SK-N-SH treated with all-trans-retinoic acid at 6 μM for 48 hours (cell line): ENCODE measurements at regions not wholly inside any gene's neighbourhood (a gene's known extent, or its start where the extent isn't known, plus 50 kb on each side); places are given as distances from the start of the nearest gene placed in this dataset.

Source experiments
- ATAC-seq: fragments of 200-7000 bp; cut with Tn5 transposase; 3 replicates; pipeline ENCODE4 v1.9.1; 2020; ENCODE audit warnings: mild to moderate bottlenecking, moderate library complexity
- ARNTL ChIP-seq: fragments of 450-650 bp; formaldehyde crosslinking; IDR thresholded peaks from 2 replicates; pipeline ENCODE4 v1.5.0; 2020; ENCODE audit warnings: low read depth, mild to moderate bottlenecking, moderate library complexity, borderline replicate concordance
- BACH2 ChIP-seq: fragments of 250-450 bp; sonication (Bioruptor Pico); IDR thresholded peaks from 2 replicates; pipeline ENCODE4 v1.9.0; 2021; ENCODE audit warnings: mild to moderate bottlenecking, borderline replicate concordance
- CREB5 ChIP-seq: fragments of 250-450 bp; sonication (Bioruptor Pico); IDR thresholded peaks from 2 replicates; pipeline ENCODE4 v1.5.1; 2020; ENCODE audit warnings: low read depth, mild to moderate bottlenecking, moderate library complexity
- CSDC2 ChIP-seq: fragments of 250-450 bp; sonication (Bioruptor Pico); IDR thresholded peaks from 2 replicates; pipeline ENCODE4 v1.5.0; 2020; ENCODE audit warnings: mild to moderate bottlenecking, moderate library complexity
- CSRNP3 ChIP-seq: fragments of 250-450 bp; sonication (Bioruptor Pico); IDR thresholded peaks from 2 replicates; pipeline ENCODE4 v1.5.1; 2021; ENCODE audit warnings: mild to moderate bottlenecking, moderate library complexity
- ESRRG ChIP-seq: fragments of 250-450 bp; sonication (Bioruptor Pico); IDR thresholded peaks from 2 replicates; pipeline ENCODE4 v1.6.1; 2021; ENCODE audit warnings: mild to moderate bottlenecking
- GLIS3 ChIP-seq: fragments of 250-450 bp; sonication (Bioruptor Pico); IDR thresholded peaks from 2 replicates; pipeline ENCODE4 v1.5.0; 2020; ENCODE audit warnings: mild to moderate bottlenecking, moderate library complexity
- ISL1 ChIP-seq: fragments of 250-450 bp; sonication (Bioruptor Pico); IDR thresholded peaks from 2 replicates; pipeline ENCODE4 v2.1.2; 2022; ENCODE audit warnings: mild to moderate bottlenecking, moderate library complexity
- OSR1 ChIP-seq: fragments of 250-450 bp; sonication (Bioruptor Pico); IDR thresholded peaks from 2 replicates; pipeline ENCODE4 v1.8.0; 2022; ENCODE audit warnings: moderate library complexity, mild to moderate bottlenecking, inconsistent platforms
- PATZ1 ChIP-seq: fragments of 250-450 bp; sonication (Bioruptor Pico); IDR thresholded peaks from 2 replicates; pipeline ENCODE4 v1.8.0; 2020; ENCODE audit warnings: mild to moderate bottlenecking, moderate library complexity, borderline replicate concordance
- POU6F1 ChIP-seq: fragments of 250-450 bp; sonication (Bioruptor Pico); IDR thresholded peaks from 2 replicates; pipeline ENCODE4 v1.8.0; 2021; ENCODE audit warnings: low read depth, mild to moderate bottlenecking, moderate library complexity, borderline replicate concordance
- PPARA ChIP-seq: fragments of 250-450 bp; sonication (Bioruptor Pico); IDR thresholded peaks from 2 replicates; pipeline ENCODE4 v1.5.0; 2020; ENCODE audit warnings: mild to moderate bottlenecking, borderline replicate concordance
- RARB ChIP-seq: fragments of 250-450 bp; sonication (Bioruptor Pico); IDR thresholded peaks from 2 replicates; pipeline ENCODE4 v1.8.0; 2021; ENCODE audit warnings: mild to moderate bottlenecking, moderate library complexity
- SNAI2 ChIP-seq: fragments of 250-450 bp; sonication (Bioruptor Pico); IDR thresholded peaks from 2 replicates; pipeline ENCODE4 v1.5.0; 2020; ENCODE audit warnings: mild to moderate bottlenecking, moderate library complexity
- TCF4 ChIP-seq: fragments of 250-450 bp; sonication (Bioruptor Pico); IDR thresholded peaks from 2 replicates; pipeline ENCODE4 v1.8.0; 2021; ENCODE audit warnings: mild to moderate bottlenecking, moderate library complexity, borderline replicate concordance
- TOX ChIP-seq: fragments of 250-450 bp; sonication (Bioruptor Pico); IDR thresholded peaks from 2 replicates; pipeline ENCODE4 v1.8.0; 2021; ENCODE audit warnings: mild to moderate bottlenecking, moderate library complexity, borderline replicate concordance
- ZC3H10 ChIP-seq: fragments of 250-450 bp; sonication (Bioruptor Pico); IDR thresholded peaks from 2 replicates; pipeline ENCODE4 v1.5.1; 2021; ENCODE audit warnings: mild to moderate bottlenecking, moderate library complexity
- ZFP3 ChIP-seq: fragments of 250-450 bp; sonication (Bioruptor Pico); IDR thresholded peaks from 2 replicates; pipeline ENCODE4 v1.5.0; 2020; ENCODE audit warnings: mild to moderate bottlenecking, moderate library complexity
- ZFP30 ChIP-seq: fragments of 450-650 bp; formaldehyde crosslinking; IDR thresholded peaks from 2 replicates; pipeline ENCODE4 v1.5.0; 2022; ENCODE audit warnings: mild to moderate bottlenecking, moderate library complexity
- ZNF565 ChIP-seq: fragments of 450-650 bp; formaldehyde crosslinking; conservative IDR thresholded peaks from 2 replicates; pipeline ENCODE4 v1.5.0; 2020; ENCODE audit warnings: low read depth, mild to moderate bottlenecking, moderate library complexity
- ZNF8 ChIP-seq: fragments of 450-650 bp; formaldehyde crosslinking; IDR thresholded peaks from 2 replicates; pipeline ENCODE4 v1.5.0; 2020; ENCODE audit warnings: mild to moderate bottlenecking, moderate library complexity

GRCh38 chr11:112522536-112522935 lies 261.9 kb upstream of the PLET1 start:
- no peak for TF ChIP-seq GLIS3 (CRISPR knock-in tag)
- TF ChIP-seq CSRNP3, result no peak
- TF ChIP-seq ZNF565 (CRISPR knock-in tag), result no peak
- TF ChIP-seq POU6F1 (CRISPR knock-in tag), result no peak
- TF ChIP-seq ISL1 (CRISPR knock-in tag), result no peak
- no peak for TF ChIP-seq ARNTL (CRISPR knock-in tag)
- ATAC-seq, result no peak

GRCh38 chr11:112523031-112523430 lies 262.4 kb upstream of the PLET1 start:
- TF ChIP-seq SNAI2 (CRISPR knock-in tag), result no peak
- TF ChIP-seq PPARA (CRISPR knock-in tag), result no peak
- TF ChIP-seq, all 23 proteins: peak for 0
- no peak for ATAC-seq

- no peak for TF ChIP-seq ZNF8 (CRISPR knock-in tag)
- TF ChIP-seq ZC3H10, result no peak
- no peak for TF ChIP-seq TCF4 (CRISPR knock-in tag)
- no peak for TF ChIP-seq SNAI2 (CRISPR knock-in tag)
- TF ChIP-seq ZFP3 (CRISPR knock-in tag), result no peak
- TF ChIP-seq RARB, result no peak
- TF ChIP-seq POU6F1 (CRISPR knock-in tag), result no peak
- no peak for TF ChIP-seq CSDC2
- no peak for TF ChIP-seq PPARA (CRISPR knock-in tag)
- TF ChIP-seq ZNF565 (CRISPR knock-in tag), result no peak
- ATAC-seq, result no peak; the same call in 1 of the 3 replicates
Observed at GRCh38 chr11:112523477-112523876, 262.8 kb upstream of the PLET1 start.

- ATAC-seq, result no peak
- TF ChIP-seq ESRRG (CRISPR knock-in tag), result no peak
- TF ChIP-seq ZFP30, result no peak
- TF ChIP-seq TCF4 (CRISPR knock-in tag), result no peak
- no peak for TF ChIP-seq OSR1 (CRISPR knock-in tag)
- no peak for TF ChIP-seq PATZ1
- no peak for TF ChIP-seq CREB5 (CRISPR knock-in tag)
- no peak for TF ChIP-seq ZC3H10
- TF ChIP-seq POU6F1 (CRISPR knock-in tag), result no peak
- TF ChIP-seq ISL1 (CRISPR knock-in tag), result no peak
- TF ChIP-seq ZNF8 (CRISPR knock-in tag), result no peak
- TF ChIP-seq ZNF565 (CRISPR knock-in tag), result no peak
- no peak for TF ChIP-seq GLIS3 (CRISPR knock-in tag)
- TF ChIP-seq TOX, result no peak
- TF ChIP-seq RARB, result no peak
- no peak for TF ChIP-seq ARNTL (CRISPR knock-in tag)
- TF ChIP-seq BACH2 (CRISPR knock-in tag), result no peak
- TF ChIP-seq CSRNP3, result no peak
Observed at GRCh38 chr11:112523951-112524350, 263.3 kb upstream of the PLET1 start.
